Suppressor macrophage treated with lipopolysaccharide for 4 hours (primary cell): ENCODE measurements at regions not wholly inside any gene's neighbourhood (a gene's known extent, or its start where the extent isn't known, plus 50 kb on each side); places are given as distances from the start of the nearest gene placed in this dataset.
A peak's percentile ranks its signal among the peaks of the same experiment; 100 is the strongest.

Experiments used
- DNase-seq: peaks from one replicate; pipeline ENCODE4 v3.0.0-alpha.2; 2020

DNA sequence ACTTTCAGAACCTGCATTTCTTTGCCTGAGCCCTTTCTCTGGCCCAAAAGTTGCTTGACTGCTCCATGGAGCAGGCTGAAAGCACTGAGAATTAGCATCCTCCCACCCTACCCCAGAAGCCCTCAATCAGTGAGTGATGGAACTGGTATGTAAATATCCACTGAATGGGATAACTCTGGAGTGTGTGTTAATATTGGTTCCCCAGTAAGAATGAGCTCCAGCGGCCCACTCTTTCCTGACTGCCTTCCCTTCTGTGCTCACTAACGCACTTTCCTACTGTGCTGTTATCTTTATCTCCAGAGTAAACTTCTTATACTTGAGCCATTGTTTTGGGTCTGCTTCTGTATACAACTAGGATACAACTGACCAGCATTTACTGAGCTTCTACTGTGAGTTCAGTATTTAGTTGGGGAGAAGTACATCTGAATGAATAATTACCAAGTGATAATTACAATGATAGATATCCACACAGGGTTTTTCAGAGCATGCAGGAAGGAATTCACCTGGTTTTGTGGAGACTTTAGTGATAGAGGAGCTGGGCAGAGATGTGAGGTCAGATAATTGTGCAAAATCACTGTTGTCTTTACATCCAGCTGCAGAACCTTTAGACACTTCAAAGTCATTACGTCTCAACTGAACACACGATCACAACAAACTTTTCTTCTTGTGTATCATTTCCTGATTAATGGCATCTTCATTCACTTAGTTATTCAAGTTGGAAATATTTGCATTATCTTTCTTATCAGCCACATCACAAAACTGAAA is 149.2 kb upstream of the BTG1 start:
- no peak for DNase-seq

DNA sequence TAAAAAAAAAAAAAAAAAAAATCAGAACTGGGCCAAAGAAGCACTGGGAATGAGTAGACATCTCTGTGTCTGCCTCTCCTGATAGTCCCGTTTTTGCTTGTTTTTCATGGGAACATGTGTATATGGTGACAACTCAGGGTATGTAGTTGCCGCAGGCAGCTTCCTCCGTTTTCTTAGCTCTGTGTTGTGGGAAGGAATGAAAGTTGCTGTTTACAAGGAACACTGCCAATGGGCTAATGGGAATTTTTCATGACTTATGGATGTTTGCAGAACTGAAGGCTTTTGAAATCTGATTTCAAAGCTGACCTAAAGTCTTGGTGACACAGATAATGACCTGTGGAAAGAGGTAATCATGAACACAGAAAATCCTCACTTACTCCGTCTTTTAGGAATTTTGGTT is 146.4 kb upstream of the BTG1 start:
- no peak for DNase-seq

DNA sequence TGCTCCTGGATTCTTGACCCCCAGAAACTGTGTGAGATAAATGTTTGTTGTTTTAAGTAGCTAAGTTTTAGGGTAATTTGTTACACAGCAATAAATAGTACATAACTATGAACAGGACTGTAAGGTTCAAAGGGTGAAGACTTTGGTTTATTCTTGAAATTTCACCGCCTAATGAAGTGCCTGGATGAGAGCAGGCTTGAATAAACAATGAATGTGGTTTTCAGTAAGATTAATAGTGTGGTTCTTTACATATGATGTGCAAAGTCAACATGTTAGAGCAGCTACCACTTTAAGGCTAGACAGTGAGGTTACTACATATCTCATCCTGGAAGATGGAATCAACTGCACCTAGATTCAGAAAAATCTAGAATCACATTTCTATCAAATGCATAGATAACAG is 145.2 kb upstream of the BTG1 start:
- DNase-seq, result no peak

DNA sequence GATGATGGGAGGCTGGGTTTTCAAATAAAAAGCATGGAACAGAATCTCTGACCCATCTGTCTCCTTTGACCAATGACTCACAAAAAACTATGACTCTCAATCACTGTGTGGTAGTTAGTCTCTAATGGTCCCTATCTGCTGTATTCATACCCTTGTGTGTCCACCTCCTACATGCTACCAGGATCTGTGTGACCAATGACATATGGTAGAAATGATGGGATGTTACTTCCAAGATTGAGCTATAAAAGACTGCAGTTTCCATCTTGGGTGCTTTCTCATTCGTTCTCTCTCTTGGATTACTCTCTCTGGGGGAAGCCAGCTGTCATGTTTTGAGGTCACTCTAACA is 144.7 kb upstream of the BTG1 start:
- no peak for DNase-seq

DNA sequence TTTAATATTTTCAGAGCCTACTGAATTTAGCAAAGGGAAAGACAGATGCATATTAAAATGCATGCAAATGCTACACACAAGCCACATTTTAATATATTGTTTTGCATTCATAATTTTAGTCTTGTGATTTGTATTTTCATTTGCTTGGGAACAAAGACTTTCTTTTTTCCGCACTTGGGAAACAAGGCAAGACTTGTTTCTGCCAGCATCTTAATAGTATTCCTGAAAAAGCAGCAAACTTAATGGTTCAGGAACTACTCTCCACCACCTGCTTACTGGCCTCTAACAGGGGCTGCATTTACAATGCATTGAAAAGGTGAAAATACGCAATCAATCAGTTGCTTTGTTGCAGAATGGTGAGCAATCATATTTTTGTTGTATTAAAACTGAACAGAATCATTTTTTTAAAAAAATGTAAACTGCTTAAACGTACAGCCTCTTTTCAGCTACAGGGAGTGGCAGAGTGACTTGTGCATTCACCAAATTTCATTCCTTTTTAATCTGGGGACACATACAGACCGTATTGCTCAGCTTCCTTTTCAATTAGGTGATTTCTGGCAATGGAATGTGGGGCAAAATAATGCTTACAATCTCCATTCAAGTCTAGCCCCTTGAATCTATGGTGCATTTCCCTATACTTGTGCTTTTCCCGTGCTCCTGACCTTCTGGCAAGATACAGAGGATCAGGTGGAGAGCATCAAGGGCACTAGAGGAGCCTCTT is 144.1 kb upstream of the BTG1 start:
- no peak for DNase-seq

DNA sequence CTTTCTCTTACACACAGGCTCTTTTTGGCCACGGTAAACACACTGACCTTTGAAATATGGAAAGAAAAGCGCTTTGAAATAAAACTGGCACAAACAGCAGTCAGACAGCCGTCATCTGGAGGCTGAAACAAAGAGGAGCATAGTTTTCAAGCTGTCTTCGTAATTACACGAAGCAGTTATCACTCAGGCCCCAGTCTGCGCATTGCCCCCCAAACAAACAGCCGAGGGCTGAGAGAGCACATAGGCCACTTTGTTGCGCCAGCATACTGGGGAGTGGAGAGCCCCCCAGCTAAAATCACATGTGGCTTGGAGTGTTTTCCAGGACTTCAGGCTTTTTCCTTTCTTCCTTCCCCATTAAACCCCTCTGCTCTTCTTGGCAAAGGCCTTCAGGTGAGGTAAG is 142.9 kb upstream of the BTG1 start:
- DNase-seq, result no peak

DNA sequence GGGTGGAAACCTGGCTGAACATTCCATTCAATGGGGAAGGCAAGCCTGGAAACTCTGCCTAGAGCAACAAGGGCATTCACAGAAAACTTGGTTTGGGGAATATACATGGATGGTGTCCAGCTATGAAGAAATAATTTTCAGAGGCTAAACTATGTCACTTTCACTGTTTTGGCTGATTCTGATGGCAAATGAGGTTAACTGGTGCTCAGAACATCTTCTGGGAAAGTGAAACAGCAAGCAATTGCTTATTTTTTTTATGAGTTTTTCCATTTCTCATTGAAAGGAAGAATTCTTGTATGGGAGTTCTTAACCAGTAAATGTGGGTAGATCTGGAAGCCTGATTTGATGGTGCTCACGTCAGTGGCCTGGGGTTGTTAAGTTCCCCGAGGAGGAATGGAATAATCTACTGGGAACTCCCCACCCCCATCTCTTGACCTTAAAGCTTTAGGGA is 132.8 kb upstream of the BTG1 start:
- DNase-seq, result peak; percentile 14

DNA sequence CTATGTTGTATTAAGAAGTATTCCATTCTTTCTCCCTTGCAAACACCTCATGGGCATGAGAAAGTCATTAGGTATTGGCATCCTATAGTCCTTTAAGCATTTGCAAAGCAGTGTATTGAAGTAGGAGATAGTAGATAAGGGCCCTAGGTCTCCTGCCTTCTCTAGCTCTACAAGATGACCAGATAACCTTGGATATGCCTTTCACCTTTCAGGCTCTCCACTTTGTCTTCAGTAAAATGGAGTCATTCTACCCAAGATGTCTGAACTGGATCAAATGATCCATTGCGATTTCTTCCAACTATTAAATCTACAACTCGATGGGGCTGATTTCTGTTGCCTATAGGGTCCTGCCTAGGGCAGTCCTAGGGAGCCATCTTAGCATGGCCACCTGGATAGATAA is 132.1 kb upstream of the BTG1 start:
- DNase-seq, result no peak

DNA sequence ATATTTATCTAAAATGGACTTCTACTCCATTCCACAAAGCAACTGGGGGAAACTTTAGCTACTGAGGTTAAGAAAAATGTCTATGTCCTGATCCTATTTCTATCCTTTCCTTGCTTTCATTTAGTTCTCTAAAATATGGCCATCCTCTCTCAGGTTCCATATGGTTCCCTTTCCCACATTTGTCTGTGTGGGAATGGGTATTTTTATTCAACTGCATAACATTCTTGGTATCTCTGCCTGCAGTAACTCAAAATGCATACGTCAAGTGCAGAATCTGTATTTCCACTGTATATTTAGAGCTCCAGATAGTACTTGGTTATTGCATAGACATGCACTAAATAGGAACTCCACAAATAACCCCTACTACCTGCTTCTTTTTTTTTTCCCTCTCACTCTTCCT is 130.6 kb upstream of the BTG1 start:
- DNase-seq, result no peak

DNA sequence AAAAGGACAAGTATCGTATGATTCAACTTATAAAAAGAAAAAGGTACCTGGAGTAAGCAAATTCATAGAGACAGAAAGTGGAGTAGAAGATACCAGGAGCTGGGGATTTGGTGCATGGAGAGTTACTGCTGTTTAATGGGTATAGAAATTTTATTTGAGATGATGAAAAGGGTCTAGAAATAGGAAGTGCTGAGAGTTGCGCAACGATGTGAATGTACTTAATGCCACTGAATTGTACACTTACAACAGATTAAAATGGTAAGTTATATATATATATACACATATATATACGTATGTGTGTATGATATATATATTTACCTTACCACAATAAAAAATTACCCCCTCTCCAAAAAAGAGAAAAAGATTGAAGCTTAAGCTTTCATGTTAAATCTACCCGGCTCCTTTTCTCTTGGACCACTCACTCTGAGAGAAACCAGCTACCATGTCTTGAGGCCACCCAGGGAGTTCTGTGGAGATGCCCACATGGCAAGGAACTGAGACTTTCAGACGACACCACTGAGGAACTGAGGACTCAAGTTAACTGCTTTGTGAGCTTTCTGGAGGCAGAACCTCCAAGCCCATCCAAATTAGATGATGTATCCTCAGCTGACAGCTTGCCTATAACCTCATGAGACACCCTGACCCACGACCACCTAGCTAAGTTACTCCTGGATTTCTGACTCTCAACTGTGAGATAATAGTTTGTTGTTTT is 130.0 kb upstream of the BTG1 start:
- peak; percentile 57 for DNase-seq

DNA sequence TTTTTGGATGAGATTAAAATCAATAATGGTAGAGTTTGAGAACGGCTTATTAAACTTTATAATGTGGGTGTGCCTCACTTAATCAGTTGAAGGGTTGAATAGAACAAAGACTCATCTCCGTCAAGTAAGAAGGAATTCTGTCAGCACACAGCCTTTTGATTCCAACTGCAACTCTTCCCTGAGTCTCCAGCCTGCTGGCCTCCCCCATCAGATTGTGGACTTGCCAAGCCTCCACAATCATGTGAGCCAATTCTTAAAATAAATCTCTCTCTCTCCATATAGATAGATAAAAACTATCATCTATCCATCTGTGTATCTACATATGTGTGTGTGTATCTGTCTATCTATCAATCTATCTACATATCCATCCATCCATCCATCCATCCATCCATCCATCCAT is 127.4 kb upstream of the BTG1 start:
- no peak for DNase-seq

DNA sequence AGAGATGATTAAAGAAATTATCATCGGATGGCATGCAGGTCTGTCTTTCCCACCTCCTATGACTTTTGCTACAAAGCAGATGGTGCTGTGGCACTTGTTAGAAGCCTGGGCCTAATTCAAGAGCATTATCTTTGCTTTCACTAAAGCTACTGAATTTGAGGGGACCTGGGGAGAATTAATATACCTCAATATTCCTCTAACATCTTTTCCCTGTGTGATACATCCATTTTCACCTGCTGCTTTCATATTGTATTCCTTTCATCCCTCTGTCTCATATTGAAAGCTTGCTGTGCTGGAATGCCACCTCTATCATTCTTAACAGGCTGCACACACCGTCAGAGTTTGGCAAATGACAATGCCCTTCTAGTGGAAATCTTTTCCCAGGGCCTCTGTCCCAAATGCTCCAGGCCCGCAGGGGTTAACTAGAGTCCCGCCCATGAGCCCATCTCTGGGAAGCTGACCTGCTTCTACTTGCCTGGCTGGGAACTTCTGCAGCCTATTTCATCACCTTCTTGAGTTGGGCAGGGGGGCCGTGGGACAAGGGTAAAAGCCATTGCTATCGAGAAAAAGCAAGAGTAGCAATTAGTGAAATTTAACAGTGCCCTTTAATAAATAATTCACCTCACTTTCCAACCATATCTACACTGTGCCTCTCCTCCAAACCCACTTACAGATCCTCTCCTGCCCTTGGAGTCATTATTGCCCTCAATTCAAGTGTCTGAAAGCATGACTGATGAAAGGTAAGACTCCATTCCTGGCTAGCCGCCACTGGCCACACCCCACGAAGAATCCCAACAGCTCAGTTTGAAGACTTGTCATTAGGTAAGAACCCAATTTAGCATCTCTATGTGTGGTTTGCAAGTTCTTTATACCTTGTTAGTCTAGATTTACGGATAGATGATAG is 126.7 kb upstream of the BTG1 start:
- DNase-seq, result no peak

DNA sequence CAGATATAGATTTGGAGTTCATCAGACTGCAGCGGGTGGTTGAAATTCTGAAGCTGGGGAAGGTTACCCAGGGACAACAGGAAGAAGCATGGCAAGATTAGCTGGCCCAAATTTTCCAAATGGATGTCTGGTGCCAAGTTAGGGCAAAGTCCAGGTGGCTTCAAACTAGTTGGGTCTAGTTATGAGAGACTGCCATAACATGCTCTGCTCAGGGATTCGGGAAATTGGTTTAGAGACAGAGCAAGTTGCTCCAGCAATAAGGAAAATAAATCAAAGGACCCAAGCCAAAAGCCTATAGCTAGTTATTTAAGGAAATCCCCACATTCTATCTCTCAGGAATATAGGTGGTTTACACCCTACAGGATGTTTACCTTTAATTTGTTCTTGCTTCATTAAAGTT is 125.7 kb upstream of the BTG1 start:
- DNase-seq, result no peak

DNA sequence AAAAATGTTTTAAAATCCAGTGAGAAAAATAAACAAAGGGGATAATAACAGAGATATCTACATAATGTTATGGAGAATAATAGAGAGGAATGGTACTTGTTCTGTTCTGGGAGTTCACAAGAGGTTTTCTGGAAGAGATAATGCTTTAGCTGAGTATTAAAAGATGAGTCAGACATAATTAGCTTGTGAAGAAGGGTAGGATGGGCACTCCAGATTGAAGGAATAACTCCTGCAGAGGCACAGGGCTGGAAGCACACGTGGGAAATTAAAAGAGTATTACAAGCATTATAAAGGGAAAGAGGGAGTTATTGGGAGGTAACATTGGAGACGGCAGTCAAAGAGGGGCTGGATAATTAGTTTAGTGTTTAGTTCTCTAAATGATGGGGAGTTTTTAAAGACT is 124.9 kb upstream of the BTG1 start:
- no peak for DNase-seq

DNA sequence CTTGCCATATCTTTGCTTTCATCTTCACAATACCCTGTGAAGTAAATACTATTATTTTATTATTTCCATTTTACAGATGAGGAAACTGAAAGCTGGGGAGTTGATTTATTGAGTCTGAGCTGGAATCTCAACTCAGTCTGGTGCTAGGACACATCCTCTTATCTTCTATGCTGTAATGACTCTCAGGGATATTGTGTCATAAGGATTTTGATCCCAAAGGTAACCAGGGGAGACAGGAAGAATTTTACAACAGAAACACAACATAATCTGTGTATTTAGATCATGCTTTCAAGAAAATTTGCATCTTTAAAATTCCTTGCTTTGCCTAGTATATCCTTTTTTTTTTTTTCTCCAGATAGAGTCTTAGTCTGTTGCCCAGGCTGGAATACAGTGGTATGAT is 123.3 kb upstream of the BTG1 start:
- DNase-seq, result no peak

DNA sequence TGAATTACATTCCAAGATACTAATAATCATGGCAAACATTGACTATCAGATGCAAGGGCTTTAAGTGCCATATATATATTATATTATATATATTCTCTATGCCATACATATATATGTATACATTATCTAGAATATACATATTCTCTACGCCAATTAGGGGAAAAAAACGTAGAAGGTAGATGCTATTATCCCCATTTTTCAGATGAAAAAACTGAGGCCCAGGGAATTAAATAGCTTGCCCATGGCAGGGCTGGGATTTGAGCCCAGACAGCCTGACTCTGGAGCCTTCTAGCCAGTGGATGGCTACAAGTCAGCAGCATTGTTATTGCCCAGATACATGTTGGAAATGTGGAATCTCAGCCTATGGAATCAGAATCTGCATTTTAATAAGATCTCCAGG is 116.0 kb upstream of the BTG1 start:
- DNase-seq, result no peak

DNA sequence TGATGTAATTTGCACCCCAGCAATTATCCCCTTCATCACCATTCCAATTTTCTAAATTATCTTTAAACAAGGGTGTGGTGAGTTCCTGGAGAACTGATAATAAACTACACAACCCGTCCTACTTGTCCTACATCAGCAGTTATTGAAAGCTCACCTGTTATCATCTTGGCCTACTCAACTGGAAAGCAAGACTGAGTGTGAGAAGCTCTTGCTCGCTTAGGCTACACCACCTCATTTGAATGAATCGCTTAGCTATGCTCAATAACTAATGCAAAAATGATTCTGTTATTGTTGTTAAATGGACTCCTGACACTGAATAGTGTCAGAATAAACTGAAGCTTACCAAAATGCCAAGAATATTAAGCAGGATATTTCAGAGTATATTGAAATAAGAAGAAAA is 115.4 kb upstream of the BTG1 start:
- DNase-seq, result no peak

DNA sequence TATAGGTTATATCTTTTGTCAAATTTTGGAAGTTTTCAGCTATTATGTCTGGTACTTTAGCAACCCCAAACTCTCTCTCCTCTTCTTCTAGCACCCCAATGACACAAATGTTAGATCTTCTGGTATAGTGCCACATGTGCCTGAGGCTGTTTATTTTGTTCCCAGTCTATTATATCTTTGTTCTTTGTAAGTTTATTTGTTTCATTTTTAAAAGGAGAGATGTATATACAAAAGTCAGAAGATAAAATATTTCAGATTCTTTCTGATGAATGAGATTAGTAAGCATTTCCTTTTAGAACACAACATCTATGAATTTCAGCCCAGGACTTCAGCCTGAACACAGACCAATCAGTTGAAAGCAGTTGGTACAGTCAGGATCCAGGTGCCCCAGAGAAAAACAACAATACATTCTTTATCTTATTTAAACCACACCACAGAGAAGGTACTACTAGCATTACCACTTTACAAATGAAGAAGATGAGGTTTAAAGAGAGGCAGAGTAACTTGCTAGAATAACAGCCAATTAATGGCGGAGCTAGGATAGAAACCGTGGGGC is 114.1 kb upstream of the BTG1 start:
- no peak for DNase-seq

DNA sequence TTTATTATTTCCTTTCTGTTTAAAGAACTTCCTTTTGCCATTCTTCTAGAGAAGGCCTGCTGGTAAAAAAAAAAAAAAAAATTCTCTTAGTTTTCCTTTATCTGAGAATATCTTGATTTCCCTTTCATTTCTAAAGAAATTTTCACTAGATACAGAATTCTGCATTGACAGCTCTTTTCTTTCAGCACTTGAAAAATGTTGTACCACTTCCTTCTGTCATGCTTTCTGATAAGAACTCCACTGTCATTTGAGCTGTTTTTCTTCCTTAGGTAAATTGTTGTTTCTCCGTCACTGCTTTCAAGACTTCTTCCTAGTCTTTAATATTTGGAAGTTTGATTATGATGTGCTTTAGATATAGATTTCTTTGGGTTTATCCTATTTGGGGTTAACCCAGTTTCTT is 113.6 kb upstream of the BTG1 start:
- DNase-seq, result no peak

DNA sequence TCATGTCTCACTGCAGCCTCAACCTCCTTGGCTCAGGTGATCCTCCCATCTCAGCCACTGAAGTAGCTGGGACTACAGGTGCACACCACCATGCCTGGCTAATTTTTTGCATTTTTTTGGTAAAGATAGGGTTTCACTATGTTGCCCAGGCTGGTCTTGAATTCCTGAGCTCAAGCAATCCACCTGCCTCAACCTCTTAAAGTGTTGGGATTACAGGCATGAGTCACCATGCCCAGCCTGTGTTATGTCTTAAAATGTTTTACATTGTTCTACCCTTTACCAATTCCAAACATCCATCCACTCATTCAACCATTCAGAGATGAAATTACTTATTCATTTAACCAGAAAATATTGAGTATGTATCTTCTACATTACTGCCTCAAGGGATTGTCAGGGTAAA is 111.6 kb upstream of the BTG1 start:
- DNase-seq, result no peak

DNA sequence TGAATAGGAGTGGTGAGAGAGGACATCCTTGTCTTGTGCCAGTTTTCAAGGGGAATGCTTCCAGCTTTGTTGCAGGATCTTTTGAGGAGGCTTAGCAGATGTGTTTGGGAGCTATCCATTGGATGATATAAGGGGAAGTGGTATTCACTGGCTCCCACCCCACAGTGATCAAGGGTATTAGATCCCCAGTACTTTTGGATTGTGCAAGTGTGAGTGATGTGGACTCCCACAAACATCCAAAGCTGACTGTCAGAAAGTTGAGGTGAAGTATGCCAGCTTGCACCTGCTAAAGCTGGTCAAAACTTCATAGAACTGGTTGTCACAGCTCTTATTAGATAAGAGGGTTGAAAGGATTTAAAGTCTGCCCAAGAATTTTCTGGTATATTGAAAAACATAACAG is 110.1 kb upstream of the BTG1 start:
- DNase-seq, result no peak

DNA sequence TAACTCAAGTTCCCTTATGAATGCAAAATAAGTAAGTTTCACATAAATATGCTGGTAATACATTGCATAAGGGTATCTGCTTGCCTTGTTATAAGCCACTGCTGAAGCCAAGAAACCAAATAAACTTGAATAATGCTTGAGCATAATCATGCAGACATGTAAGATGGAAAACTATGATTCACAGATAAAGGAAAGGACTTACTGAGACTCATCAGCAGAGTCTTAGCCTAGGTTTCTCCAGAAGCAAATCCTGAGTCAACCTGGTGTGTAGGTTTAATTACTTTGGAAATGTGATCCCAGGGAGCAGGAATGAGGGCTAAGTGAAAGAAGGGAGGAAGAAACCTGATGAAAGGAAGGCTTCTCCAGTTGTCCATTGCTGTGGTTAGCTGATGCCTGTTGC is 107.7 kb upstream of the BTG1 start:
- DNase-seq, result no peak

DNA sequence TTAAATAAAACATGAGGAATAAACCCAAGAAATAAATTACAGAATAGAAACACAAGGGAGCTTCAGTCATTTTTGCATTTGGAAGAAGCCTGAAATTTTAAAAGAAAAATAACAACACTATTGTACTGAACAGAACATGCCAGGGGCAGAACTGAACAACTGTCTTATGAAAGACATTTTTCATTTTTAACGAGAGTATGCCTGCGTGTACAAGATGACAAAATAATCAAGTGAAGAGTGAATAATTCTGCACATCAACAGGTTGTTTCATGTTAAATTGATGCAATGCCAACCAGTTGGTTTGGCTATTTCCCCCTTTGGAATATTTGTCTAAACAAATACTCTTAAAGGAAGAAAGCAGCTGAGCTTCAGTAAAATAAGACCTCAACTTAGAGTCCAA is 103.3 kb upstream of the BTG1 start:
- no peak for DNase-seq
